Kasumi-1 (cell line): ENCODE measurements at regions not wholly inside any gene's neighbourhood (a gene's known extent, or its start where the extent isn't known, plus 50 kb on each side); places are given as distances from the start of the nearest gene placed in this dataset.

Experiments
- DNase-seq, 2 experiments: peaks; one replicate each; lab custom pipeline; 2025; lab: John Stamatoyannopoulos, UW

DNA sequence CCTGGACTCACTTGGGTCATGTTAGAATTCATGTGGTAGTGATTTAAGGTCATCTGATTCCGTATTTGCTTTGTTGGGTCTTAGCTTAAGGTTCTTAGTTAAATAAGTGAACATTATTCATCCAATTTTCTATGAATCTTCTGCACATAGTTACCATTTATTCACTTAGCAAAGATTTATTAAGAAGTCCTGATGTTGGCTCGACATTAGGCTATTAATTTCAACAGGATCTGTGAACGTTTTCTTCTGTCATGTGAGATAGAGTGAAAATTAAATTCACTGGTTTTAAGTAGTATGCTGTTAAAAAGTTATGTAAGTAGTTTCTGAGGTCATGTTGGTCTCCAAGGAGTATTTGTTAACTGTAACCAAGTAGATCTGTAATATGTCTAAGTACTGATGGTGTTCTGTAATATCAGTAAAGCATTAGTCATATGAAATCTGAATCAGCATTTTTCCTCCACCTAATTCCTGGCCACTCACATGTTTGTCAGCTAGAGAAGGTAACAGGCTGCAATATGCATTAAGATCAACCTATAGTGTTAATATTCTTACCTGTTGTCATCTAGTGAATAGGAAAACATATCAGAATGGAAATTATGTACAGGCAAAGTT, 155.6 kb downstream of the PCDH7 start:
- DNase-seq, result no peak

- no peak for DNase-seq
Measured at GRCh38 chr4:30879855-30880598, 159.9 kb downstream of the PCDH7 start.

DNA sequence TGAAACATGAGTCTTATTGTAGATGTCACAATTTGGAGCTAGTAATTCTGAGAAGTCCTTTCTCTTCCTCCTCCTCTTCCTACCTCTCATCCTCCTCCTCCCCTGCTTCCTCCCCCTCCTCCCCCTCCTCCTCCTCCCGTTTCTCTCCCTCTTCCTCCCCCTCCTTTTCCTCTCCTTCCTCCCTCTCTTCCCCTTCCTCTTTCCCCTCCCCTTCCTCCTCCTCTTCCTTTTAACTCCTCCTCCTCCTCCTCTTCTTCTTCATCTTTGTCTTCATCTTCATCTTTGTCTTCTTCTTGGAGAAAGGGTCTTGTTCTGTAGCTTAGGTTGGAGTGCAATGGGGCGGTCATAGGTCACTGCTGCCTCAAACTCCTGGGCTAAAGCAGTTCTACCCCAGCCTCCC, 161.8 kb downstream of the PCDH7 start:
- DNase-seq, result no peak

DNA sequence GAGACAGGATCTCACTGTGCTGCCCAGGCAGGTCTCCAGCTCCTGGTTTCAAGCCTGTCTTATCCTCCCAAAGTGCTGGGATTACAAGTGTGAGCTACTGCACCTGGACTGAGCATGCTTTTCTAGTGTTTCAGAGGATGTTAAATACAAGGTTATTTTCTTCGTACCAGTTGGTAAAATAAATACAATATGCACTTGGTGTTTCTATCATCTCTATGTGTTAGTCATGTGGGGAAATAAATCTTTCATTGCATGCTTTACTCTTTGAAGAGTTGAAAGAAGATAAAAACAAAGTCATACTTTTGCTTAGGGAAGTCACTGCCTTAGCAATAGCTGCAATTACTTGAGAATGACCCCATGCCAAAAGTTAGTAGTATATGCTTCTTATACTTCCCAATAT, 162.3 kb downstream of the PCDH7 start:
- DNase-seq, result no peak

DNA sequence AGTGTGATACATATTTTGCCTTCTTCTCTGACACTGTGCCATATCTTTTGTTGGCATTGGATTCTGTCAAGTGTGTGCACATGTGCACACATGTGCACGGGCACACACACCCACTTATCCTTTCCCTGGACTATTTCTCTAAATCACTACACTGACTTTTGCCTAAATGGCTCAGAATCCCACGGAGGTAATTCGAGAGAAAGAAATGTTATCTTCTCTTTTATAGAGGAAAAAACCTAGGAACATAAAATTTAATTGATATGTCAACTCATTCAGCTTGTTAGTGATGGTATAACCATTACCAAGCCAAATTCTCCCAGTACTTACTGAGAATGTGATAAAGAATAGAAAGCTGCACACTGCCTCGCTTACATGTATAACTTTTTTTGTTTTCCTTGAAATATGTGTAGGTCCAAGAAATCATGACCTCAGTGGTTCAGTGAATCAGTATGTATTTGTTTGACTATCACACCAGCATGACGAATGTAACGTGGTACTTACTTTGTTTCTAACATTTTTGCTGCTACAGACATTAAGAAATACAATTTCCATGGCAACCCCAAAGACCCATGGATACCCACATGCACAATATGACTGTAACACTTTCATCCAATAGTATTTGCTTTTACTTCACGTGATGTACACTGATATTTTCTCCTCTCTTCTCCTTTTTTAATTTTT, 163.0 kb downstream of the PCDH7 start:
- no peak for DNase-seq

DNA sequence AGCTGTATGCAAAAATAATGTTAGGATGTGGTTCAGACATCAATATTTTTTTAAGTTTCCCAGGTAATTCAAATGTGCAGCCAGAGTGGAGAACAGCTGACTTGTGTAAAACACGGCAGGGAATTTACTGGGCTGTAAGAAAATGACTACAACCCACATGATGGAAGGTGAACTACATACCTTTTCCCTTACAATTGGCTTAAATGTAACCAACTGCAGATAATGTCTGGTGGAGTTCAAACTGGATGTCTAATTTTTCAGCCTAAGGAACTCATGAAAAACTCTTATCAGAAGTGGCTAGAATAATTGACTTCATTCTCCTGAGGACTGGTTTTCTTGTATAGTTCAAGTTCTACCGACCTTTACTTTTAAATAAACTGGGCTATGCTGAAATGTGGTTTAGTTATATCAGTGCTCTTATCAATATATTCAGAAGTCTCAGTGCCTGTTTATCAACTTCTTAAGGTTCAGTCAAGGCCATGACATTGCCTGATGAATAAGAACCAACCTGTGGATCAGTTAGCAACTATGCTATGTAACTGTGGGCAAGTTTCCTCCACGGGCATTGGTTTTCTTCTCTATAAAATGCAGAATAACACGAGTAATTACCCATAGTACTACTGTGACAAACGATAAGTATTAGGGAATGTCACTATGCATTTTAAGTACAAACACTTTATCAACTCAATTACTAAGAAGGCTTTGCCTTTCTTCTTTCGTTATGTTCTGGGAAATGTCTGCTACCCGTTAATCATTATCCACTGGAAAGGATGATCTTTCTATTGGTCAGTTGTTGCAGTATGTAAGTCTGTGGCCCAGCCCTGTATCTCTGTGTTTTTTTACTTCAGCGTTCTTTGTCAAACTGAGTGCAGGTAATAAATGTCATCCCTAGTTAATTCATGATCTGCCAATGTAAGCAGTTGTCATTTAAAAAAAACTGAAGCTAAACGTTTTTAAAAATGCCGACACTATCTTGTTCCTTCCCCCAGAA, 181.6 kb downstream of the PCDH7 start:
- DNase-seq, result no peak

GRCh38 chr4:30903502-30904214, 183.5 kb downstream of the PCDH7 start:
- DNase-seq, result no peak

DNA sequence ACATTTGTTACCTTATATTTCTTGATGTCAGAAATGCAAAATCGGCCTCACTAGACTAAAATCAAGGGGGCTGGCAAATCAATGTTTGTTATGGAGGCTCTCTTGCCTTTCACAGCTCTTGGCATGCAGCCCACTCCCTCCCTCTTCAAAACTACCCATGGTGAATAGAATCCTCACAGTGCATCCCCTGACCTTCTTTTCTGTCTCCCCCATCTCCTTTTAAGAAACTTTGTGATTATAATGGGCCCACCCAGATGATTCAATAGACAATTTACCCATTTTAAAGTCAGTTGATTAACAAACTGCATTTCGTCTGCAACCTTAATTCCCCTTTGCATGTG, 184.0 kb downstream of the PCDH7 start:
- no peak for DNase-seq

DNA sequence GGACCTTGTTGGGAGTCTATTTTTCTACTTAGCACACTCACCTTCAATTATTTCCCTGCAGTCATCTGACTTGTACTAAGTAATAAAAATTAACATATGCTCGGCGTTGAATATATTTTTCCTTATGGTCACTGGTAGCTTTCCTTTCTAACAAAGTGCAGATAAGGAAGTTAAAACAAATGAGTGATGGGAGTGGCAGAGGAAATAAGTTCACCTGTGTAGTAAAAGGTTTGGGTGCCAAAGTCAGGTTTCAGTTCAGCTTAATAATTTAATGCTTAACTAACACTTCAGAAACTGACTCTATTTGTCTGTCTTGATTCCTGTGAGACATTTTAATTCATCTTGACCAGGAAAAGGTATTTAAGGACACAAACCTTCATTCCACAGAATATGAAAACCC, 184.4 kb downstream of the PCDH7 start:
- DNase-seq, result no peak

GRCh38 chr4:30912098-30912714, 192.0 kb downstream of the PCDH7 start:
- DNase-seq, result no peak

DNA sequence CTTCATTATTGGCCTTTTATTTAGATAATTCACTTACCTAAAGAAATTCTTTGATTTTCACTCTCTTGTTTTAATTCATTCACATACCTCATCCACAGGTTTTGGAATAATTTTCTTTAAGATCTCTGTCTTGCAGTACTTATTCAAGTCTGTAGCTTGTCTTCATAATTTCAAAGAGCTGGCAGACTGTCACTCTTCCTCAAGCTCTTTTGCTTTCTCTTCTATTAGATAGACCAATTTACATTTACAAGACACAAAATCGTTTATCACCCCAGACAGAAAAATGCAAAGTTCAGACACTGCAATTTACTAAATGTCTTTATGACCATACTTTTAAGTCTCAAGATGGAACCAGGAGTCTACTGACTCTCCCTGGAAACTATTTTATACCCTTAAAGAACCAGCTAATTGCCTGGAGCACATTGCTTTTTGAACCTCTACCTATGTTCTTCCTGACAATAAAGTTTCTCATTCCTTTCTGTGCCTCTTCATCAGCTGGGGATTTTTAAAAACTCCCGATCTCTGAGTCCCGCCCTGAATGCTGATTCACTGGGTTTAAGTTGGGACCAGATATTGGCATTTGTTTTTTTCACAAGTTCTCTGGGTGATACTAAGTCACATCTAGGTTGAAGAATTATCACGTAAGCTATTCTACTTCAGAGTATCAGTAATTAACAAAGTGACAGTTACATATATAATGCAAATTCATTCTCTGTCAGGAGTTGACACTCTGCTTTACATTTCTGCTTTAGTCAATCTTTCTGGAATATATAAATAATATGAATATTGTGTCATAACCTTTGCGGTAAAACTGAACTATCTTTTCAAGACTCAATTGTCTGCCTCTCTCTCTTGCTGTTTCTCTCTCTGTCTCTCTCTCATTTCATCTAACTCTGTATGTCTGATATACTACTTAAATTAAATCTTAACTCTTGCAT, 196.4 kb downstream of the PCDH7 start:
- no peak for DNase-seq

GRCh38 chr4:30917946-30918345, 197.8 kb downstream of the PCDH7 start:
- DNase-seq, result no peak

GRCh38 chr4:30919458-30919857, 199.3 kb downstream of the PCDH7 start:
- DNase-seq, result no peak

DNA sequence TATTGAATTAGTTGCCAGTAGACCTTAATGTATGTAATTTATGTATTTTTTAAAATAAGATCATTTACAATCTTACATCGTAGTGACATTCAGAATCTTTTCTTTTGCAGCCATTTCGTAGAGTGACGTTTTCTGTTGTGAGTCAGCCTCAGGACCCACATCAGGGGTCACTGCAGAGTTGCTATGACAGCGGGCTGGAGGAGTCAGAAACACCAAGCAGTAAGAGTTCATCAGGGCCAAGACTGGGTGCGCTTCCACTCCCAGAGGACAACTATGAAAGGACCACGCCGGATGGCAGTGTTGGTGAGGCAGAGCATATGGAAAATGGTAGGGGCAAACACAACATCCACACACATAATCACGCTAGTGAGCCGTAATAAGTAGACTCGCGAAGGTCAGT, 199.9 kb downstream of the PCDH7 start:
- no peak for DNase-seq

GRCh38 chr4:30922625-30923024, 202.5 kb downstream of the PCDH7 start:
- DNase-seq, result no peak

DNA sequence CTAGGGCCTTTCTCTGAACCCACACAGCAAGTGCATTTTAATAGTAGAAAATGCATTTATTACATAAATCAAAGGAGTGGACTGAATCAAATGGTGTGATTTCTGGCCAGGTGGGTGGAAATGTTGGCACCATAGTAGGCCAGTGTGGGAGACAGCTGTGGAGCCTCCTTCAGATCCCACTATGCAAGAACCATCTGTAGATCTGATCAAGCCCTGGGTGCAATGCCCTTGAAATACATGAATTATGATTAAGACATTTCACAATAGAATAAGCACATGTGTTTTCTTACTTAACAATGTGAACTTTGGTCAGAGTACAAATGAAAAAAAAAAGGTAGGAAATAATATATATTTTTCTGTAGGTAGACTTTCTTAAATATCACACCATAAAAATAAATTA, 204.3 kb downstream of the PCDH7 start:
- no peak for DNase-seq

- DNase-seq, result no peak
Measured at GRCh38 chr4:30929649-30930048, 209.5 kb downstream of the PCDH7 start.

DNA sequence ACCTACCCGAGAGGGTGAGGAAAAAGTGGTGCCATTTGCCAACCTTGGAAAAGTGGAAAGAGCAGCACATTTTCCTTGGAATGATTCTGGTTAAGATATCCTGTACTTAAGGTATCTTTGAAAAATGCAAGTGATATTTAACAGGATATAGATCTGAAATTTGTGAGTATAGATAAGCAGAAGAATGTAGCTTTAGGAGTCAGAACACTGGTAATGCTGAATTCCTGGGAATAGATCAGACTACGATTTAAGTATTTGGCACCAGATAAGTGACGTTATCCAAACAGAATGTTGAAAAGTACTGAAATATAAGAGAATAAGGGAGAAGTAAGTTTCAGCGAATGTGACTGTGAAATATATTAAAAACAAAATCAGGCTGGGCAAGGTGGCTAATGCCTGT, 210.1 kb downstream of the PCDH7 start:
- DNase-seq, result no peak

- no peak for DNase-seq
Measured at GRCh38 chr4:30932581-30932980, 212.4 kb downstream of the PCDH7 start.

DNA sequence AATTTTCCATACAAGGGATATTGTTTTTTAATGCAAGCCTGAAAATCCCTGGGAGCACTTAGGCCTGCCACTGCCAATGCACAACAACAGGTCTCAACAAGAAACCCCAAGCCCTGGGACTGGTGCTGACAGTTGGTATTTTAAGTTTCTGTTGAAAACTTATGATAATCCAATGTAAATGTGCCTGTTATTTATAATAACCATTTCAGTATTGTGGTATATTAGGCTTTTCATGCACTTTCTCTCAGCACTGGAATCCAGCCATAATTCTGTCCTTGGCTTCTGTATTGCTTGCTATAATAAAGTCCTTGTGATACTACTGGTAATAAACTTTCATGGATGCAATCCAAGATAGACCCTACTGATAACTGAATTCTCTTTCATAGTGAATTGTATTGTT, 218.9 kb downstream of the PCDH7 start:
- DNase-seq, result no peak
